SK-N-SH (cell line): ENCODE measurements at regions not wholly inside any gene's neighbourhood (a gene's known extent, or its start where the extent isn't known, plus 50 kb on each side); places are given as distances from the start of the nearest gene placed in this dataset.

ENCODE experiments used
- EP300 ChIP-seq, 2 experiments: IDR thresholded peaks; 2 replicates each; pipeline versions ENCODE4 v1.4.0 to v1.6.1; 2012; ENCODE audit warnings: borderline replicate concordance in 1 of 2, low read depth in 1 of 2, low read length in 1 of 2
- EZH2phosphoT487 ChIP-seq: fragments of 200-600 bp; sonication (generic); IDR thresholded peaks from 2 replicates; pipeline ENCODE4 v1.6.1; 2017; ENCODE audit warnings: low read depth, mixed run types, mild to moderate bottlenecking, antibody characterized with exemption, moderate library complexity, borderline replicate concordance
- MXI1 ChIP-seq: IDR thresholded peaks from 2 replicates; pipeline ENCODE4 v1.6.1; 2012; ENCODE audit warnings: mild to moderate bottlenecking, low read depth, low read length, improper control_type of control experiment
- NFIC ChIP-seq: IDR thresholded peaks from 2 replicates; pipeline ENCODE4 v1.4.0; 2012; ENCODE audit warnings: borderline replicate concordance
- PBX3 ChIP-seq: IDR thresholded peaks from 2 replicates; pipeline ENCODE4; 2012
- RCOR1 ChIP-seq: fragments of 150-350 bp; IDR thresholded peaks from 2 replicates; pipeline ENCODE4 v1.6.1; 2017; ENCODE audit warnings: antibody characterized with exemption, low read length
- SMC3 ChIP-seq: IDR thresholded peaks from 2 replicates; pipeline ENCODE4 v1.6.1; 2012; ENCODE audit warnings: low read depth, low read length, improper control_type of control experiment
- ZBTB33 ChIP-seq: IDR thresholded peaks from 2 replicates; pipeline ENCODE4 v1.4.0; 2012; ENCODE audit warnings: low read depth, borderline replicate concordance
- TF ChIP-seq, protein P1 (sequence below): fragments of 200-600 bp; sonication (generic); IDR thresholded peaks from 2 replicates; pipeline ENCODE4 v1.6.1; 2017; ENCODE audit warnings: antibody characterized with exemption, mild to moderate bottlenecking, moderate library complexity

- no peak for TF ChIP-seq EP300 (IDR thresholded peaks at IDR 0.05; ENCODE audit: borderline replicate concordance in 1 of 2, low read depth in 1 of 2, low read length in 1 of 2)
- TF ChIP-seq ZBTB33: no peak
- TF ChIP-seq NFIC: no peak
- TF ChIP-seq EZH2phosphoT487: no peak
- TF ChIP-seq, protein P1, sequence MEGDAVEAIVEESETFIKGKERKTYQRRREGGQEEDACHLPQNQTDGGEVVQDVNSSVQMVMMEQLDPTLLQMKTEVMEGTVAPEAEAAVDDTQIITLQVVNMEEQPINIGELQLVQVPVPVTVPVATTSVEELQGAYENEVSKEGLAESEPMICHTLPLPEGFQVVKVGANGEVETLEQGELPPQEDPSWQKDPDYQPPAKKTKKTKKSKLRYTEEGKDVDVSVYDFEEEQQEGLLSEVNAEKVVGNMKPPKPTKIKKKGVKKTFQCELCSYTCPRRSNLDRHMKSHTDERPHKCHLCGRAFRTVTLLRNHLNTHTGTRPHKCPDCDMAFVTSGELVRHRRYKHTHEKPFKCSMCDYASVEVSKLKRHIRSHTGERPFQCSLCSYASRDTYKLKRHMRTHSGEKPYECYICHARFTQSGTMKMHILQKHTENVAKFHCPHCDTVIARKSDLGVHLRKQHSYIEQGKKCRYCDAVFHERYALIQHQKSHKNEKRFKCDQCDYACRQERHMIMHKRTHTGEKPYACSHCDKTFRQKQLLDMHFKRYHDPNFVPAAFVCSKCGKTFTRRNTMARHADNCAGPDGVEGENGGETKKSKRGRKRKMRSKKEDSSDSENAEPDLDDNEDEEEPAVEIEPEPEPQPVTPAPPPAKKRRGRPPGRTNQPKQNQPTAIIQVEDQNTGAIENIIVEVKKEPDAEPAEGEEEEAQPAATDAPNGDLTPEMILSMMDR: no peak
- TF ChIP-seq MXI1: no peak
- no peak for TF ChIP-seq PBX3
- no peak for TF ChIP-seq RCOR1
- no peak for TF ChIP-seq SMC3
Observed at GRCh38 chr16:14354561-14355351, 275.3 kb downstream of the PARN start.
